Keratinocyte (primary cell): ENCODE measurements at regions not wholly inside any gene's neighbourhood (a gene's known extent, or its start where the extent isn't known, plus 50 kb on each side); places are given as distances from the start of the nearest gene placed in this dataset.

Experiments
- EZH2 ChIP-seq: IDR thresholded peaks from one replicate; pipeline ENCODE4 v1.6.1; 2012; ENCODE audit warnings: inconsistent platforms, mild to moderate bottlenecking, low read length, moderate library complexity
- TF ChIP-seq, protein P1 (sequence below), 3 experiments: IDR thresholded peaks in 1 of 3; conservative IDR thresholded peaks in 1 of 3; optimal IDR thresholded peaks in 1 of 3; 2 replicates in 2 of 3; 3 replicates in 1 of 3; pipeline versions ENCODE3 to v1.5.1; 2011; ENCODE audit warnings: low read length in 3 of 3, mild to moderate bottlenecking in 3 of 3, moderate library complexity in 2 of 3, control low read depth in 1 of 3, inconsistent platforms in 1 of 3; ENCODE audit not compliant: insufficient read depth in 2 of 3; ENCODE audit errors: extremely low read depth in 1 of 3

DNA sequence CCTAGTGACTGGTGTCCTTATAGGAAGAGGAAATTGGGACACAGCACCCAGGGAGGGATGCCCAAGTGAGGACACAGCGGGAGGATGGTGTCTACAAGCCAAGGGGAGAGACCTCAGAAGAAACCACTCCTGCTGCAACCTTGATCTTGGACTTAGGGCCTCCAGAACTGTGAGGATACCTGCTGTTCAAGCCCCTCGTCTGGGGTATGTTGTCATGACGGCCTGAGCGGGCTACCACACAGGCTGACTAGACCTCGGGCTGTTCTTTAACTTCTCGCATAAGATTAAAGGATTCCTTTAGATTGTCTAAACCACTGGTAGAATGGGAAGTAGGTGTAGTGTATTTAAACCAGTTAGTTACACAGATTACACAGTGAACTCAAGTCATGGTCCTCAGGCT is 138.3 kb downstream of the ASB1 start:
- TF ChIP-seq, protein P1, sequence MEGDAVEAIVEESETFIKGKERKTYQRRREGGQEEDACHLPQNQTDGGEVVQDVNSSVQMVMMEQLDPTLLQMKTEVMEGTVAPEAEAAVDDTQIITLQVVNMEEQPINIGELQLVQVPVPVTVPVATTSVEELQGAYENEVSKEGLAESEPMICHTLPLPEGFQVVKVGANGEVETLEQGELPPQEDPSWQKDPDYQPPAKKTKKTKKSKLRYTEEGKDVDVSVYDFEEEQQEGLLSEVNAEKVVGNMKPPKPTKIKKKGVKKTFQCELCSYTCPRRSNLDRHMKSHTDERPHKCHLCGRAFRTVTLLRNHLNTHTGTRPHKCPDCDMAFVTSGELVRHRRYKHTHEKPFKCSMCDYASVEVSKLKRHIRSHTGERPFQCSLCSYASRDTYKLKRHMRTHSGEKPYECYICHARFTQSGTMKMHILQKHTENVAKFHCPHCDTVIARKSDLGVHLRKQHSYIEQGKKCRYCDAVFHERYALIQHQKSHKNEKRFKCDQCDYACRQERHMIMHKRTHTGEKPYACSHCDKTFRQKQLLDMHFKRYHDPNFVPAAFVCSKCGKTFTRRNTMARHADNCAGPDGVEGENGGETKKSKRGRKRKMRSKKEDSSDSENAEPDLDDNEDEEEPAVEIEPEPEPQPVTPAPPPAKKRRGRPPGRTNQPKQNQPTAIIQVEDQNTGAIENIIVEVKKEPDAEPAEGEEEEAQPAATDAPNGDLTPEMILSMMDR (optimal IDR thresholded peaks at IDR 0.05 in 1 of 3, IDR thresholded peaks at IDR 0.05 in 1 of 3, conservative IDR thresholded peaks at IDR 0.05 in 1 of 3; ENCODE audit: extremely low read depth in 1 of 3, insufficient read depth in 2 of 3, low read length in 3 of 3): no peak
- TF ChIP-seq EZH2: no peak
